ENCODE measurements at regions not wholly inside any gene's neighbourhood (a gene's known extent, or its start where the extent isn't known, plus 50 kb on each side); places are given as distances from the start of the nearest gene placed in this dataset.

DNA sequence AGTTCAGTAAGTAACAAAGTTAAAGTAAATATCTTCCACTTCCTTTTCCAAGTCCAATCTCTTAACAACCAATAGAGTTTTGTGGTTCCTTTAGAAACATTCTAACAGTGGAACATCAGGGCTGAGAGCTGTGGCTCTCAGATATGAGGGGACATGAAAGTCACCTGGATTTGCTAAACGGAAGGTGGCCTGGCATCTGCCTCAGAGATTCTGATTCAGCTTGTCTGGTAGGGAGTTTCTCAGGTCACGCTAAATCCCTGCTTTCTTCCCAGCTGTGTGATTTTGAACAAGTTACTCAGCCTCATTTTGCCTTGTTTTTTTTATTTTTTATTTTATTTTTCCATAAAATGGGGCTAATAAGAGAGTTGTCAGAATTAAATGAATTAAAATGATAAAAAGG is 411.0 kb upstream of the CDH11 start:
- H3K4me1 ChIP-seq (ENCODE audit: control insufficient read depth in 2 of 2, insufficient read depth in 2 of 2, low read length in 2 of 2): no peaks in the 10 kb centered on the region
- no peaks in the 10 kb centered on the region for H3K36me3 ChIP-seq (ENCODE audit: control insufficient read depth in 2 of 2, insufficient read depth in 2 of 2, low read length in 1 of 2)
- DNase-seq (ENCODE audit: low read depth in 6 of 9, low spot score in 9 of 9): no peak
- 89% methylated on average over 2 of the region's 2 CpGs for WGBS
- peaks cover 0 to under 1% of the 10 kb centered on the region in 2 donors for H3K9me3 ChIP-seq (ENCODE audit: control insufficient read depth in 2 of 2, insufficient read depth in 1 of 2, low read length in 1 of 2)
- no peak overlapping the region for H3K27ac ChIP-seq (ENCODE audit: low read depth in 1 of 2, low read length in 1 of 2)
- no peaks in the 10 kb centered on the region for H3K27me3 ChIP-seq (ENCODE audit: control insufficient read depth in 2 of 2, insufficient read depth in 1 of 2, low read length in 1 of 2)
- no peak overlapping the region for H3K4me3 ChIP-seq (ENCODE audit: low read length in 2 of 2)

DNA sequence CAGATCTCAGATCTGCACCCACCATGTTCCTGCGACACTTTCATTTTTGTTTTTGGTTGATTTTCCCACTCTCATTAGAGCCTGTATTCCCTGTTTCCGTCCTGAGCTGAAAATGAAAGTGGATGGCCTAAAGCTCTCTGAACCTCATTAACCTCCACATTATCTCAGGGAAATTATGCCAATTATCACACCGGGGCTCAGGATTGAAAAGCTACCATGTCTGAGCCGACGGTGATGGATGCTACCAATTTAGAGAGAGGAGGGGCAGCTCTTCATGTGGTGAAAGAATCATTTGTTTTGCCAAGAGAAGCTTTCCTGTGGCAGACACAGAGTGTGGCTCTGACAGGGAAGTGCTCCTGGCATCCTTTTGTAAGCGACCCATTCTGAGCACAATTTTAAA is 410.4 kb upstream of the CDH11 start:
- Histone ChIP-seq H3K4me1 (ENCODE audit: control insufficient read depth in 2 of 2, insufficient read depth in 2 of 2, low read length in 2 of 2) (no peaks in the 10 kb centered on the region), H3K9me3 (ENCODE audit: control insufficient read depth in 2 of 2, insufficient read depth in 1 of 2, low read length in 1 of 2) (peaks cover 0 to 6% of the 10 kb centered on the region in 2 donors), H3K27ac (ENCODE audit: low read depth in 1 of 2, low read length in 1 of 2) (no peak overlapping the region), H3K4me3 (ENCODE audit: low read length in 2 of 2) (no peak overlapping the region), H3K36me3 (ENCODE audit: control insufficient read depth in 2 of 2, insufficient read depth in 2 of 2, low read length in 1 of 2) (no peaks in the 10 kb centered on the region), H3K27me3 (ENCODE audit: control insufficient read depth in 2 of 2, insufficient read depth in 1 of 2, low read length in 1 of 2) (no peaks in the 10 kb centered on the region)
- DNase-seq (ENCODE audit: low read depth in 6 of 9, low spot score in 9 of 9): no peak
- 65% methylated on average over 6 of the region's 6 CpGs for WGBS

DNA sequence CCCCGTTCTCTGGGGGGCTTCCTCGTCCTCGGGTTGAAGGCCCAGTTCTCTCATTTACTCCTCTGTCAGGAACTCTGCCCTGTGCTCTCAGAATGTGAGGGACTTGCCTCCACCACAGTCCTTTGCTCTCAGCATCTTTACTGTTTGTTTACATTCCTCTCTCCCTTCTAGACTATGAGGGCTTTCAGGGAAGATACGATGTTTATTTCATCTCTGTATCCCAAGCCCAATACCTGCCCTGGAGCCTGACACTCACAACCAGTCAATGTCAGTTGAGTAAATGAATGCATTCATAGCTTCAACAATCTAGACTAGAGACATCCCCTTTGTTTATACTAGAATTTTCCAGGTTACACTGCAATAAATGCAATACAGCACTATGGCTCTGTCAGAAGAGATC is 409.6 kb upstream of the CDH11 start:
- Histone ChIP-seq H3K27ac (ENCODE audit: low read depth in 1 of 2, low read length in 1 of 2) (no peak overlapping the region), H3K4me3 (ENCODE audit: low read length in 2 of 2) (no peak overlapping the region), H3K4me1 (ENCODE audit: control insufficient read depth in 2 of 2, insufficient read depth in 2 of 2, low read length in 2 of 2) (no peaks in the 10 kb centered on the region), H3K27me3 (ENCODE audit: control insufficient read depth in 2 of 2, insufficient read depth in 1 of 2, low read length in 1 of 2) (no peaks in the 10 kb centered on the region), H3K36me3 (ENCODE audit: control insufficient read depth in 2 of 2, insufficient read depth in 2 of 2, low read length in 1 of 2) (no peaks in the 10 kb centered on the region), H3K9me3 (ENCODE audit: control insufficient read depth in 2 of 2, insufficient read depth in 1 of 2, low read length in 1 of 2) (peaks cover 0 to 6% of the 10 kb centered on the region in 2 donors)
- DNase-seq (ENCODE audit: low read depth in 6 of 9, low spot score in 9 of 9): no peak
- 88% methylated on average over 4 of the region's 4 CpGs for WGBS

DNA sequence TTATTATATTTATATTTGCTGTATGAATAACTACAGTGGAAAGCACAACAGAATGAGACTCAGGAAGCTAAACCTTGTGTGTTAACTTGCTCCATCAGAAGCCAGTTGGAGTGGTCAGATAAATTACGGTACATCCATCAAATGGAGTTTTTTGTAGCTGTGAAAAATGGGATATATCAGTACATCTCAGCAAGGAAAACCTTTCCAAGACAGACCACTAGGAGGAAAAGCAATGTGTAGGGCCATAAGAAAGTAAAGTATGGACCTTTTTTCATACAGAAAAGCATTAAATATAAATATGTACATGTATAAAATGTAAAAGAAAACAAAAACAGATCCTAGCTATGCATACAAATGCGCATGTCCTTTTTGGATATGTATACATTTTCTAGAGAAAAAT is 403.8 kb upstream of the CDH11 start:
- WGBS: 97% methylated on average over 2 of the region's 2 CpGs
- no peak for DNase-seq (ENCODE audit: low read depth in 6 of 9, low spot score in 9 of 9)
- H3K27me3 ChIP-seq (ENCODE audit: control insufficient read depth in 2 of 2, insufficient read depth in 1 of 2, low read length in 1 of 2): peaks cover 0 to 3% of the 10 kb centered on the region in 2 donors
- H3K4me1 ChIP-seq (ENCODE audit: control insufficient read depth in 2 of 2, insufficient read depth in 2 of 2, low read length in 2 of 2): no peaks in the 10 kb centered on the region
- no peak overlapping the region for H3K27ac ChIP-seq (ENCODE audit: low read depth in 1 of 2, low read length in 1 of 2)
- H3K36me3 ChIP-seq (ENCODE audit: control insufficient read depth in 2 of 2, insufficient read depth in 2 of 2, low read length in 1 of 2): no peaks in the 10 kb centered on the region
- H3K9me3 ChIP-seq (ENCODE audit: control insufficient read depth in 2 of 2, insufficient read depth in 1 of 2, low read length in 1 of 2): peaks cover 0 to 6% of the 10 kb centered on the region in 2 donors
- H3K4me3 ChIP-seq (ENCODE audit: low read length in 2 of 2): no peak overlapping the region

DNA sequence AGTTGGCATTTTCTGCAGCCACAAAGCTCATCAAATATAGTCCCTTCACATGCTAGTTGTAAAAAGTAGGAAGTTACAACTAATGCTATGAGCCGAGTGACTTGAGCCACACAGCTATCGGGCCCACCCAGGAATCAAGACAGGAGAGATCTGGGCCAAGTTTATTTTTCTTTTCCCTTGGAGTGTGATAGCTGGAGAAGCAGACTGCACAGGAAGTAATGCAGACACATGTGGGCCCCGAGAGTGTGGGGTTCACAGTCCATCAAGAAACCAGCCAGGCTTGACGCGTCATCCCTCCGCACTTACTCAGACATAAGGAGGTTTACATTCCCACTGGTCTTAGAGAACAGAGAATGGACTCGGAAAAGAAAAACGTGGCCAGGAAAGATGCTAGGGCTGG is 403.1 kb upstream of the CDH11 start:
- H3K9me3 ChIP-seq (ENCODE audit: control insufficient read depth in 2 of 2, insufficient read depth in 1 of 2, low read length in 1 of 2): peaks cover 0 to 6% of the 10 kb centered on the region in 2 donors
- H3K4me3 ChIP-seq (ENCODE audit: low read length in 2 of 2): no peak overlapping the region
- H3K27me3 ChIP-seq (ENCODE audit: control insufficient read depth in 2 of 2, insufficient read depth in 1 of 2, low read length in 1 of 2): peaks cover 0 to 3% of the 10 kb centered on the region in 2 donors
- H3K36me3 ChIP-seq (ENCODE audit: control insufficient read depth in 2 of 2, insufficient read depth in 2 of 2, low read length in 1 of 2): no peaks in the 10 kb centered on the region
- no peak overlapping the region for H3K27ac ChIP-seq (ENCODE audit: low read depth in 1 of 2, low read length in 1 of 2)
- WGBS: 57% methylated on average over 8 of the region's 8 CpGs
- H3K4me1 ChIP-seq (ENCODE audit: control insufficient read depth in 2 of 2, insufficient read depth in 2 of 2, low read length in 2 of 2): no peaks in the 10 kb centered on the region
- DNase-seq (ENCODE audit: low read depth in 6 of 9, low spot score in 9 of 9): peak in 2 of 9 donors; percentile 1 to 9

DNA sequence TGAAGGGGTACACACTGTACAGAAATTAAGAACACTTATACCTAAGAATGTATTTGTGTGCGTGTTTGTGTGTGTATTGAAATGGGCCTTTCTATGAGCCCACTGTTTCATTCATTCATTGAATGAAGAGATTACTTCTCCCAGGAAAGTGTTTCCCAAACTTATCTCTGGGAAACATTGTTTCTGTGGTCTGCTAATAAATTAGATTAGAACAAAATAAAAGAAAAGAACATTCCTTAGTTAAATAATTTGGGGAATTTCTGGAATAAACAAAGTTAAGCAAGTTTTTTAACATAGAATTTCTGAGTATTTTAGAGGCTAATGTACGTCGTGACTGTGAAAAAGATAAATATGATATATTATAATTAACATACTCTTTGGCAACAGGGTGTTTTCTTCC is 402.4 kb upstream of the CDH11 start:
- WGBS: 93% methylated on average over 3 of the region's 3 CpGs

DNA sequence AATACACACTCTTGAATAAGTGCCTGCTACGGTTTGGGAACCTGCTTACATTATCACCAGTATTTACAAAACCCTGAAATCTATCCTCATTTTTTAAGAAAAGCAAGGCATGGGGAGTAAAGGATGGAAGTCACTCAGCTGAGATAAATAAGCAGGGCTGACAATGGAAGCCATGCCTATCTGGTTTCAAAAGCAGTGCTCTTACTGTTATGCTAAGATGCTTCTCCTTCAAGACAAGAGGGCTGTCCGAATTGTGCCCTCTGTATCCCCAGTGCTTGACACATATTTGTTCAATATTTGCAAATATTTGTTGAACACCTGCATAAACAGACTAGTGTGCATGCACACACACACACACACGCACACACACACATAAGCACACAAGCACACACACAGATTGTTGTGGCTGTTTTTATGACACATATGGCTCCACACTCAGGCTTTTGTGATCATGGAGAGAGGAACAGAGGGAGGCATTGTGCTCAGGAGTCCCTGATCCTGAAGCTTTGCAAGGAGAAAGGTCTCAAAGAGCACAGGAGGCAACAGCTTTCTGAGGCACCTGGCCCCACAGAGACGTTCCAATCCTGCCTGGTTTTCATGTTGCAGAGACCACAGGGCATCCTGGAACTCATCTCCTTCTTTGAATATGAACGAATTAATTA is 401.6 kb upstream of the CDH11 start:
- DNase-seq (ENCODE audit: low read depth in 6 of 9, low spot score in 9 of 9): no peak
- Histone ChIP-seq H3K9me3 (ENCODE audit: control insufficient read depth in 2 of 2, insufficient read depth in 1 of 2, low read length in 1 of 2) (peaks cover 0 to 6% of the 10 kb centered on the region in 2 donors), H3K27ac (ENCODE audit: low read depth in 1 of 2, low read length in 1 of 2) (no peak overlapping the region), H3K36me3 (ENCODE audit: control insufficient read depth in 2 of 2, insufficient read depth in 2 of 2, low read length in 1 of 2) (no peaks in the 10 kb centered on the region), H3K27me3 (ENCODE audit: control insufficient read depth in 2 of 2, insufficient read depth in 1 of 2, low read length in 1 of 2) (peaks cover 0 to 3% of the 10 kb centered on the region in 2 donors), H3K4me3 (ENCODE audit: low read length in 2 of 2) (no peak overlapping the region), H3K4me1 (ENCODE audit: control insufficient read depth in 2 of 2, insufficient read depth in 2 of 2, low read length in 2 of 2) (no peaks in the 10 kb centered on the region)
- WGBS: 90% methylated on average over 5 of the region's 5 CpGs

More for the DNA sequence above, 402.4 kb upstream of the CDH11 start:
- H3K36me3 ChIP-seq (ENCODE audit: control insufficient read depth in 2 of 2, insufficient read depth in 2 of 2, low read length in 1 of 2): no peaks in the 10 kb centered on the region
- H3K9me3 ChIP-seq (ENCODE audit: control insufficient read depth in 2 of 2, insufficient read depth in 1 of 2, low read length in 1 of 2): peaks cover 0 to 6% of the 10 kb centered on the region in 2 donors
- peaks cover 0 to 3% of the 10 kb centered on the region in 2 donors for H3K27me3 ChIP-seq (ENCODE audit: control insufficient read depth in 2 of 2, insufficient read depth in 1 of 2, low read length in 1 of 2)
- DNase-seq (ENCODE audit: low read depth in 6 of 9, low spot score in 9 of 9): no peak
- H3K4me3 ChIP-seq (ENCODE audit: low read length in 2 of 2): no peak overlapping the region
- no peaks in the 10 kb centered on the region for H3K4me1 ChIP-seq (ENCODE audit: control insufficient read depth in 2 of 2, insufficient read depth in 2 of 2, low read length in 2 of 2)
- no peak overlapping the region for H3K27ac ChIP-seq (ENCODE audit: low read depth in 1 of 2, low read length in 1 of 2)

DNA sequence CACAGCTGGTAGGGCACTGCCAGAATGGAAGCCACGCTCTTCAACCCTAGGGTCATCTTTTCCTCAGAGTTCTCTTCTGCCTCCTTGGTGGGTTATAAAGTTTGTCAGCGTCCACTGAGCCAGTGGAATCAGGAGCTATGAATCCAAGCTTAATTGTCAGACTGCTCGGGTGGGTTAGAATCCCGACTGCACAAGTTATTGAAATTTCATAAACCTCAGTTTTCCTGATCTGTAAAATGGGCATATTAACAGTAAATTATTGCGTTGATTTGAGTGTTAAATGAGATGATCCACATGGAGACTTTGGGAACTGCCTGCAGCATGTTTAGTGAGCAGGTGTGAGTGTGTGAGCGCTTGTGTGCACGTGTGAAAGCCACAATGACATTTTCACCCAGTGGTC is 400.5 kb upstream of the CDH11 start:
- whole genome bisulfite sequencing: 95% methylated on average over 7 of the region's 7 CpGs
- H3K9me3 ChIP-seq (ENCODE audit: control insufficient read depth in 2 of 2, insufficient read depth in 1 of 2, low read length in 1 of 2): peaks cover 0 to 1% of the 10 kb centered on the region in 2 donors
- no peak overlapping the region for H3K27ac ChIP-seq (ENCODE audit: low read depth in 1 of 2, low read length in 1 of 2)
- DNase-seq (ENCODE audit: low read depth in 6 of 9, low spot score in 9 of 9): no peak
- no peak overlapping the region for H3K4me3 ChIP-seq (ENCODE audit: low read length in 2 of 2)
- H3K27me3 ChIP-seq (ENCODE audit: control insufficient read depth in 2 of 2, insufficient read depth in 1 of 2, low read length in 1 of 2): peaks cover 0 to 3% of the 10 kb centered on the region in 2 donors
- H3K4me1 ChIP-seq (ENCODE audit: control insufficient read depth in 2 of 2, insufficient read depth in 2 of 2, low read length in 2 of 2): no peaks in the 10 kb centered on the region
- H3K36me3 ChIP-seq (ENCODE audit: control insufficient read depth in 2 of 2, insufficient read depth in 2 of 2, low read length in 1 of 2): no peaks in the 10 kb centered on the region

DNA sequence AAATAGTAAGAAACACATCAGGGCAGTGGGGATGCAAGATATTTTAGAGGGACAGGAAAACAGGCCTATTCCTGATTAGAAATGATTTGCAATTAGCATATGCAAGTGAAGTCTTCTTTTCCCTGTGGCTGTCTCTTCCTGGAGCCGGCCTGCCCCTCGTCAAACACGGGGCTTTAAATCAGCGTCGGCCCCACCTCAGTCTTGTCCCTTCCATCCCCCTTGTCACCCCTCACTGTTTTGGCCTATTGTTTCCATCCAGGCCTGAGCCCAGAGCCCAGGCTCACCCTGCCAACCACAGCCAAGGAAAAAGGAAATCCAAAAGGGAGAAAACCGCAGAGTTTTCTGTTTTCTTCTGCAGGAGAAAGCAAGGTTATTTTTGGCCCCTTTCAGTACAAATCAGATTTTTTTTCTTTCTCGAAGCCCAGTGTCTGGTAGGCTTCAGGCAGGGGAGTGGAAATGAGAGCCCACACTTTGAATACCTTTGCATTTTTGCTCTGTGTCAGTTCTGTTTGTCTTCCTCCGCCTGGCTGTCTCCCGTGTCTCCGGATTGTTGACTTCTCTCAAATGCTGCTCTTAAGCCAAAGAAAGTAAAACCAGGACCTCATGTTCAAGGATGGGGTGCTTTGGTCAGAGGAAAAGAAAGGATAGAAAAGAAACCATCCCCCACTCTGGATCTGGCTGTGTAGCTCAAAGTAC is 399.9 kb upstream of the CDH11 start:
- H3K36me3 ChIP-seq (ENCODE audit: control insufficient read depth in 2 of 2, insufficient read depth in 2 of 2, low read length in 1 of 2): no peaks in the 10 kb centered on the region
- no peaks in the 10 kb centered on the region for H3K9me3 ChIP-seq (ENCODE audit: control insufficient read depth in 2 of 2, insufficient read depth in 1 of 2, low read length in 1 of 2)
- no peak overlapping the region for H3K27ac ChIP-seq (ENCODE audit: low read depth in 1 of 2, low read length in 1 of 2)
- no peak for DNase-seq (ENCODE audit: low read depth in 6 of 9, low spot score in 9 of 9)
- peaks cover 0 to 3% of the 10 kb centered on the region in 2 donors for H3K27me3 ChIP-seq (ENCODE audit: control insufficient read depth in 2 of 2, insufficient read depth in 1 of 2, low read length in 1 of 2)
- WGBS: 35% methylated on average over 10 of the region's 10 CpGs
- no peaks in the 10 kb centered on the region for H3K4me1 ChIP-seq (ENCODE audit: control insufficient read depth in 2 of 2, insufficient read depth in 2 of 2, low read length in 2 of 2)
- H3K4me3 ChIP-seq (ENCODE audit: low read length in 2 of 2): no peak overlapping the region
